Natural killer cell (primary cell): ENCODE measurements at regions not wholly inside any gene's neighbourhood (a gene's known extent, or its start where the extent isn't known, plus 50 kb on each side); places are given as distances from the start of the nearest gene placed in this dataset.
"Not testable (repeated sequence)": the region's sequence is repeated elsewhere in the genome, so short reads cannot be mapped to it uniquely, and the experiment has no call there.

ENCODE experiments used
- ATAC-seq, 3 donors: fragments of 150-1000 bp in 2 of 3; fragments of 200-7000 bp in 1 of 3; cut with Tn5 transposase; 1 replicate in 1 of 3; 2 replicates in 2 of 3; pipeline ENCODE4 v1.10.0; 2021; ENCODE audit warnings: mild to moderate bottlenecking in 2 of 3, moderate library complexity in 2 of 3
- DNase-seq, 2 donors: peaks; one replicate each; pipeline versions ENCODE4 v3.0.0 to v3.0.0-alpha.2; 2013 to 2021; ENCODE audit warnings: mixed read lengths in 1 of 2
- H3K27ac ChIP-seq: one replicate; pipeline ENCODE4 v1.5.1; 2013; ENCODE audit warnings: mild to moderate bottlenecking, low read length
- H3K27me3 ChIP-seq: one replicate; pipeline ENCODE4 v1.6.1; 2013; ENCODE audit warnings: low read length; ENCODE audit not compliant: control insufficient read depth, insufficient read depth
- H3K36me3 ChIP-seq: one replicate; pipeline ENCODE4 v1.6.1; 2013; ENCODE audit warnings: low read length; ENCODE audit not compliant: control insufficient read depth, insufficient read depth
- H3K4me1 ChIP-seq: one replicate; pipeline ENCODE4 v1.6.1; 2013; ENCODE audit warnings: low read length; ENCODE audit not compliant: control insufficient read depth, insufficient read depth
- H3K4me3 ChIP-seq: one replicate; pipeline ENCODE4 v1.5.1; 2013; ENCODE audit warnings: low read length
- H3K9me3 ChIP-seq: one replicate; pipeline ENCODE4 v1.6.1; 2013; ENCODE audit warnings: low read length; ENCODE audit not compliant: control insufficient read depth, insufficient read depth
- H3K27ac Mint-ChIP-seq, 2 donors: one replicate each; pipeline ENCODE4 v1.8.0; 2022; ENCODE audit warnings: mild to moderate bottlenecking in 2 of 2, mixed read lengths in 2 of 2, moderate library complexity in 1 of 2
- H3K27me3 Mint-ChIP-seq, 2 donors: one replicate each; pipeline ENCODE4 v1.8.0; 2022; ENCODE audit warnings: low read depth in 2 of 2, mixed read lengths in 2 of 2
- H3K36me3 Mint-ChIP-seq: one replicate; pipeline ENCODE4 v1.8.0; 2022; ENCODE audit warnings: mixed read lengths
- H3K4me1 Mint-ChIP-seq, 2 donors: one replicate each; pipeline ENCODE4 v1.8.0; 2022; ENCODE audit warnings: mixed read lengths in 2 of 2
- H3K4me3 Mint-ChIP-seq: one replicate; pipeline ENCODE4 v1.8.0; 2022; ENCODE audit warnings: mild to moderate bottlenecking, moderate library complexity, mixed read lengths
- H3K9me3 Mint-ChIP-seq, 2 donors: one replicate each; pipeline ENCODE4 v1.8.0; 2022; ENCODE audit warnings: mixed read lengths in 2 of 2
- CTCF ChIP-seq: fragments of 200-600 bp; IDR thresholded peaks from one replicate; pipeline ENCODE4 v1.8.0; 2022; ENCODE audit warnings: antibody characterized with exemption
- WGBS: methylation state at CpG from one replicate; pipeline ENCODE4 v1.1.7; 2013; ENCODE audit warnings: missing lambda C conversion rate; ENCODE audit not compliant: insufficient coverage; 5-methylcytosine and 5-hydroxymethylcytosine counted together
- intact Hi-C: fragments of 100-400 bp; cut with micrococcal nuclease; formaldehyde crosslinking; loops from one replicate; pipeline ENCODE4 v1.14.2; 2022

- Mint-ChIP-seq H3K27me3 (peaks cover 3 to 25% of the 10 kb centered on the region in 2 donors), H3K4me3 (no peak overlapping the region), H3K27ac (no peak overlapping the region), H3K36me3 (no peaks in the 10 kb centered on the region), H3K9me3 (no peaks in the 10 kb centered on the region), H3K4me1 (no peaks in the 10 kb centered on the region)
- no peak for TF ChIP-seq CTCF
- Histone ChIP-seq H3K4me3 (no peak overlapping the region), H3K4me1 (no peaks in the 10 kb centered on the region), H3K36me3 (no peaks in the 10 kb centered on the region), H3K27me3 (no peaks in the 10 kb centered on the region), H3K27ac (no peak overlapping the region), H3K9me3 (no peaks in the 10 kb centered on the region)
- ATAC-seq (no peak), DNase-seq (no peak)
- no CpG with 5 or more reads among the region's 2 CpGs for WGBS
- intact Hi-C loops: no loop called here
Observed at GRCh38 chr5:34556509-34556782, 99.7 kb upstream of the RAI14 start.

GRCh38 chr5:34561581-34561980, 94.5 kb upstream of the RAI14 start:
- H3K4me1 ChIP-seq, intact Hi-C loops, H3K9me3 Mint-ChIP-seq, H3K27ac Mint-ChIP-seq, H3K36me3 ChIP-seq, H3K4me3 ChIP-seq, H3K4me3 Mint-ChIP-seq, H3K4me1 Mint-ChIP-seq, H3K9me3 ChIP-seq, H3K27ac ChIP-seq, ATAC-seq, H3K27me3 ChIP-seq, DNase-seq, H3K36me3 Mint-ChIP-seq: not testable (repeated sequence)
- H3K27me3 Mint-ChIP-seq: peaks cover 2 to 15% of the 10 kb centered on the region in 2 donors
- whole genome bisulfite sequencing: 84% methylated on average over 2 of the region's 2 CpGs

GRCh38 chr5:34562791-34563190, 93.3 kb upstream of the RAI14 start:
- Mint-ChIP-seq H3K27ac (no peak overlapping the region), H3K4me1 (no peaks in the 10 kb centered on the region), H3K9me3 (no peaks in the 10 kb centered on the region), H3K4me3 (no peak overlapping the region), H3K27me3 (peaks cover 0 to 10% of the 10 kb centered on the region in 2 donors), H3K36me3 (no peaks in the 10 kb centered on the region)
- Histone ChIP-seq H3K4me3 (no peak overlapping the region), H3K9me3 (no peaks in the 10 kb centered on the region), H3K36me3 (no peaks in the 10 kb centered on the region), H3K27me3 (no peaks in the 10 kb centered on the region), H3K4me1 (no peaks in the 10 kb centered on the region), H3K27ac (no peak overlapping the region)
- DNase-seq: no peak
- WGBS: 79% methylated on average over 4 of the region's 4 CpGs
- no peak for ATAC-seq
- intact Hi-C loops: no loop called here
- no peak for TF ChIP-seq CTCF

GRCh38 chr5:34563269-34563668, 92.9 kb upstream of the RAI14 start:
- no peak for ATAC-seq
- H3K27ac ChIP-seq: no peak overlapping the region

More at GRCh38 chr5:34563269-34563668, 92.9 kb upstream of the RAI14 start:
- Histone ChIP-seq H3K4me3 (no peak overlapping the region), H3K27me3 (no peaks in the 10 kb centered on the region), H3K4me1 (no peaks in the 10 kb centered on the region), H3K36me3 (no peaks in the 10 kb centered on the region), H3K9me3 (no peaks in the 10 kb centered on the region)
- Mint-ChIP-seq H3K27ac (no peak overlapping the region), H3K36me3 (no peaks in the 10 kb centered on the region), H3K9me3 (no peaks in the 10 kb centered on the region), H3K4me1 (no peaks in the 10 kb centered on the region), H3K27me3 (peaks cover 0 to 6% of the 10 kb centered on the region in 2 donors), H3K4me3 (no peak overlapping the region)
- intact Hi-C loops: no loop called here
- WGBS: 88% methylated on average over 4 of the region's 6 CpGs
- TF ChIP-seq CTCF: no peak
- no peak for DNase-seq
